PC-9 (cell line): ENCODE measurements at regions not wholly inside any gene's neighbourhood (a gene's known extent, or its start where the extent isn't known, plus 50 kb on each side); places are given as distances from the start of the nearest gene placed in this dataset.
"Not testable (repeated sequence)": the region's sequence is repeated elsewhere in the genome, so short reads cannot be mapped to it uniquely, and the experiment has no call there.

Source experiments
- BruUV-seq: library from RNA; stranded (reverse); fragments of 400-500 nt; replicated peaks from 2 replicates; lab custom pipeline; 2021; lab: Mats Ljungman, UMichigan
- CTCF ChIA-PET: fragments of 300-600 bp; sonication (Branson Sonifier 250); formaldehyde crosslinking; loops from one replicate; lab custom pipeline; 2022; ENCODE audit warnings: antibody characterized with exemption; lab: Charles Lee
- POLR2A ChIA-PET: fragments of 300-600 bp; sonication (Branson Sonifier 250); formaldehyde crosslinking; loops from one replicate; lab custom pipeline; 2022; ENCODE audit warnings: antibody characterized with exemption; ENCODE audit not compliant: unreplicated experiment; lab: Charles Lee
- DNase-seq, 2 experiments: peaks; one replicate each; pipeline versions ENCODE4 v3.0.0 to v3.0.0-alpha.2; 2015 to 2022; ENCODE audit warnings: mixed read lengths in 1 of 2
- H2AFZ ChIP-seq: fragments of 200-600 bp; sonication (generic); 2 replicates; pipeline ENCODE4 v1.8.1; 2017; ENCODE audit warnings: antibody characterized with exemption
- H3F3A ChIP-seq: fragments of 200-600 bp; sonication (generic); 2 replicates; pipeline ENCODE4 v1.8.1; 2017; ENCODE audit warnings: antibody characterized with exemption, mild to moderate bottlenecking, low read depth; ENCODE audit not compliant: insufficient read depth
- H3K27ac ChIP-seq: fragments of 200-600 bp; sonication (generic); 2 replicates; pipeline ENCODE4 v1.6.1; 2016; ENCODE audit warnings: mixed run types
- H3K27me3 ChIP-seq: fragments of 200-600 bp; sonication (generic); 2 replicates; pipeline ENCODE4 v1.6.1; 2016; ENCODE audit warnings: low read depth, mixed run types; ENCODE audit not compliant: insufficient read depth
- H3K36me3 ChIP-seq: fragments of 200-600 bp; sonication (generic); 2 replicates; pipeline ENCODE4 v1.6.1; 2016; ENCODE audit warnings: low read depth, mixed run types
- H3K4me1 ChIP-seq: fragments of 200-600 bp; sonication (generic); replicated peaks from 2 replicates; pipeline ENCODE4 v1.6.1; 2016; ENCODE audit warnings: mixed run types; ENCODE audit not compliant: insufficient read depth
- H3K4me2 ChIP-seq: fragments of 200-600 bp; sonication (generic); 2 replicates; pipeline ENCODE4 v1.6.1; 2017; ENCODE audit warnings: mixed run types
- H3K4me3 ChIP-seq: fragments of 200-600 bp; sonication (generic); 2 replicates; pipeline ENCODE4 v1.6.1; 2016; ENCODE audit warnings: mixed run types
- H3K79me2 ChIP-seq: fragments of 200-600 bp; sonication (generic); 2 replicates; pipeline ENCODE4 v1.6.1; 2017; ENCODE audit warnings: low read depth, mixed run types
- H3K9me2 ChIP-seq: fragments of 200-600 bp; sonication (generic); 2 replicates; pipeline ENCODE4 v1.8.1; 2017; ENCODE audit warnings: mild to moderate bottlenecking; ENCODE audit not compliant: insufficient read depth
- H3K9me3 ChIP-seq: fragments of 200-600 bp; sonication (generic); 2 replicates; pipeline ENCODE4 v1.8.1; 2016; ENCODE audit warnings: low read depth; ENCODE audit not compliant: insufficient read depth
- H4K20me1 ChIP-seq: fragments of 200-600 bp; sonication (generic); 2 replicates; pipeline ENCODE4 v1.8.1; 2017; ENCODE audit not compliant: insufficient read depth
- CTCF ChIP-seq: fragments of 200-600 bp; sonication (generic); conservative IDR thresholded peaks from 2 replicates; pipeline ENCODE4 v1.6.1; 2017; ENCODE audit warnings: mixed run types, antibody characterized with exemption, mild to moderate bottlenecking, moderate library complexity
- EZH2 ChIP-seq: fragments of 200-600 bp; sonication (generic); IDR thresholded peaks from 2 replicates; pipeline ENCODE4 v1.8.0; 2017; ENCODE audit warnings: antibody characterized with exemption, low read depth
- intact Hi-C: fragments of 100-400 bp; cut with micrococcal nuclease; formaldehyde crosslinking; loops from one replicate; pipeline ENCODE4 v1.10.0; 2022; ENCODE audit not compliant: unreplicated experiment

- TF ChIP-seq EZH2 (no peak), CTCF (no peak)
- intact Hi-C loops: no loop called here
- ChIA-PET POLR2A (no interaction called here), CTCF (no interaction called here)
- H3K27ac ChIP-seq: no peak overlapping the region
- H3K4me1 ChIP-seq: no peaks in the 10 kb centered on the region; the same call in 1 of the 2 replicates
- no peaks in the 10 kb centered on the region for H3K9me2 ChIP-seq
- BruUV-seq: no TSS peak
- H3K27me3 ChIP-seq: no peaks in the 10 kb centered on the region
- no peak for DNase-seq
- no peak overlapping the region for H3K4me3 ChIP-seq
- no peaks in the 10 kb centered on the region for H4K20me1 ChIP-seq
- H3K79me2 ChIP-seq: no peaks in the 10 kb centered on the region
- H3K4me2 ChIP-seq: no peak overlapping the region
- H2AFZ ChIP-seq: no peak overlapping the region
- no peaks in the 10 kb centered on the region for H3K9me3 ChIP-seq
- H3F3A ChIP-seq: no peaks in the 10 kb centered on the region
- no peaks in the 10 kb centered on the region for H3K36me3 ChIP-seq
These were observed 279.2 kb downstream of the SOX4 start for GRCh38 chr6:21872749-21873148.

GRCh38 chr6:21873562-21873961 lies 280.0 kb downstream of the SOX4 start:
- H3K27ac ChIP-seq: no peak overlapping the region
- no peak for TF ChIP-seq CTCF
- no peak for TF ChIP-seq EZH2

GRCh38 chr6:21874372-21874771 lies 280.8 kb downstream of the SOX4 start:
- no peak overlapping the region for H2AFZ ChIP-seq
- no peaks in the 10 kb centered on the region for H3K9me3 ChIP-seq
- no peaks in the 10 kb centered on the region for H3K79me2 ChIP-seq
- no peaks in the 10 kb centered on the region; the same call in 1 of the 2 replicates for H3K4me1 ChIP-seq
- H3K27me3 ChIP-seq: no peaks in the 10 kb centered on the region
- no peaks in the 10 kb centered on the region for H3F3A ChIP-seq
- H3K4me3 ChIP-seq: no peak overlapping the region
- no peaks in the 10 kb centered on the region for H4K20me1 ChIP-seq
- BruUV-seq: no TSS peak
- TF ChIP-seq EZH2 (no peak), CTCF (no peak)
- no peak for DNase-seq
- no peaks in the 10 kb centered on the region for H3K36me3 ChIP-seq
- intact Hi-C loops: no loop called here
- ChIA-PET CTCF (no interaction called here), POLR2A (no interaction called here)
- no peak overlapping the region for H3K4me2 ChIP-seq
- H3K9me2 ChIP-seq: no peaks in the 10 kb centered on the region
- H3K27ac ChIP-seq: no peak overlapping the region

More at GRCh38 chr6:21873562-21873961, 280.0 kb downstream of the SOX4 start:
- intact Hi-C loops: no loop called here
- Histone ChIP-seq H3K36me3 (no peaks in the 10 kb centered on the region), H3K4me3 (no peak overlapping the region), H3K27me3 (no peaks in the 10 kb centered on the region), H2AFZ (no peak overlapping the region), H3K4me1 (no peaks in the 10 kb centered on the region; the same call in 1 of the 2 replicates), H4K20me1 (no peaks in the 10 kb centered on the region), H3K9me3 (no peaks in the 10 kb centered on the region), H3K9me2 (no peaks in the 10 kb centered on the region), H3K4me2 (no peak overlapping the region), H3K79me2 (no peaks in the 10 kb centered on the region), H3F3A (no peaks in the 10 kb centered on the region)
- CTCF ChIA-PET: no interaction called here
- no TSS peak for BruUV-seq
- POLR2A ChIA-PET: no interaction called here
- DNase-seq: no peak

- POLR2A ChIA-PET, H3K27ac ChIP-seq, CTCF ChIA-PET, BruUV-seq, H3K9me3 ChIP-seq, H3K79me2 ChIP-seq, H3K9me2 ChIP-seq, H3K36me3 ChIP-seq, DNase-seq, H3K4me2 ChIP-seq, H3K27me3 ChIP-seq, intact Hi-C loops, H2AFZ ChIP-seq, H3K4me3 ChIP-seq, H3K4me1 ChIP-seq, H4K20me1 ChIP-seq, H3F3A ChIP-seq: not testable (repeated sequence)
These were observed 283.5 kb downstream of the SOX4 start for GRCh38 chr6:21877037-21877436.

- H3K9me3 ChIP-seq, H2AFZ ChIP-seq, H3K79me2 ChIP-seq, H3K4me1 ChIP-seq, intact Hi-C loops, H3K4me2 ChIP-seq, BruUV-seq, H4K20me1 ChIP-seq, H3K36me3 ChIP-seq, H3F3A ChIP-seq, H3K9me2 ChIP-seq, H3K4me3 ChIP-seq, CTCF ChIA-PET, H3K27ac ChIP-seq, H3K27me3 ChIP-seq, POLR2A ChIA-PET, DNase-seq: not testable (repeated sequence)
These were observed 286.7 kb downstream of the SOX4 start for GRCh38 chr6:21880249-21880648.
